Activated B cell treated with CpG ODN at 0.5 μM for 24 hours (primary cell): ENCODE measurements at regions not wholly inside any gene's neighbourhood (a gene's known extent, or its start where the extent isn't known, plus 50 kb on each side); places are given as distances from the start of the nearest gene placed in this dataset.

Experiments
- ATAC-seq: fragments of 200-7000 bp; cut with Tn5 transposase; one replicate; pipeline ENCODE4 v1.10.0; 2021; ENCODE audit warnings: low read depth, mild to moderate bottlenecking, moderate library complexity
- CTCF ChIA-PET: fragments of 350-600 bp; sonication (Branson Sonifier 250); formaldehyde crosslinking; loops from one replicate; lab custom pipeline; 2021; ENCODE audit warnings: antibody characterized with exemption; lab: Charles Lee
- POLR2A ChIA-PET: fragments of 350-600 bp; sonication (Branson Sonifier 250); formaldehyde crosslinking; loops from one replicate; lab custom pipeline; 2021; ENCODE audit warnings: antibody characterized with exemption; lab: Charles Lee
- DNase-seq: peaks from one replicate; pipeline ENCODE4 v3.0.0; 2022
- H3K27ac Mint-ChIP-seq: one replicate; pipeline ENCODE4 v1.8.0; 2020; ENCODE audit warnings: mixed read lengths
- H3K27me3 Mint-ChIP-seq: one replicate; pipeline ENCODE4 v1.8.0; 2021; ENCODE audit warnings: mixed read lengths
- H3K36me3 Mint-ChIP-seq: one replicate; pipeline ENCODE4 v1.8.0; 2021; ENCODE audit warnings: low read depth, mixed read lengths
- H3K4me1 Mint-ChIP-seq: one replicate; pipeline ENCODE4 v1.8.0; 2021; ENCODE audit warnings: mixed read lengths
- H3K4me3 Mint-ChIP-seq: one replicate; pipeline ENCODE4 v1.8.0; 2020; ENCODE audit warnings: mild to moderate bottlenecking, mixed read lengths
- H3K9me3 Mint-ChIP-seq: one replicate; pipeline ENCODE4 v1.8.0; 2020; ENCODE audit warnings: mixed read lengths
- CTCF ChIP-seq: fragments of 200-600 bp; IDR thresholded peaks from one replicate; pipeline ENCODE4 v1.8.0; 2022; ENCODE audit warnings: antibody characterized with exemption, mild to moderate bottlenecking
- intact Hi-C: fragments of 100-400 bp; cut with micrococcal nuclease; formaldehyde crosslinking; loops from one replicate; pipeline ENCODE4 v1.15.1; 2024

- no peak overlapping the region for H3K27ac Mint-ChIP-seq
- CTCF ChIA-PET: no interaction called here
These were observed 2889.6 kb upstream of the PCDH20 start for GRCh38 chr13:64305246-64305645.

GRCh38 chr13:64300239-64300638, 2884.6 kb upstream of the PCDH20 start:
- ATAC-seq: no peak
- Mint-ChIP-seq H3K36me3 (no peaks in the 10 kb centered on the region), H3K27ac (no peak overlapping the region), H3K27me3 (no peaks in the 10 kb centered on the region), H3K4me1 (no peaks in the 10 kb centered on the region), H3K9me3 (peaks cover 6% of the 10 kb centered on the region), H3K4me3 (no peak overlapping the region)
- ChIA-PET POLR2A (no interaction called here), CTCF (no interaction called here)
- intact Hi-C loops: no loop called here
- TF ChIP-seq CTCF: no peak
- no peak for DNase-seq

More at GRCh38 chr13:64305246-64305645, 2889.6 kb upstream of the PCDH20 start:
- no peaks in the 10 kb centered on the region for H3K36me3 Mint-ChIP-seq
- H3K27me3 Mint-ChIP-seq: no peaks in the 10 kb centered on the region
- ATAC-seq (no peak), DNase-seq (no peak)
- no peak overlapping the region for H3K4me3 Mint-ChIP-seq
- no peak for TF ChIP-seq CTCF
- no peaks in the 10 kb centered on the region for H3K4me1 Mint-ChIP-seq
- intact Hi-C loops: no loop called here
- peaks cover 5% of the 10 kb centered on the region for H3K9me3 Mint-ChIP-seq
- POLR2A ChIA-PET: no interaction called here

- H3K27me3 Mint-ChIP-seq: no peaks in the 10 kb centered on the region
- no peaks in the 10 kb centered on the region for H3K4me1 Mint-ChIP-seq
- H3K9me3 Mint-ChIP-seq: peaks cover 7% of the 10 kb centered on the region
- H3K27ac Mint-ChIP-seq: no peak overlapping the region
- DNase-seq (no peak), ATAC-seq (no peak)
- no peak overlapping the region for H3K4me3 Mint-ChIP-seq
- TF ChIP-seq CTCF: no peak
- no peaks in the 10 kb centered on the region for H3K36me3 Mint-ChIP-seq
- POLR2A ChIA-PET: no interaction called here
- CTCF ChIA-PET: no interaction called here
- intact Hi-C loops: no loop called here
These were observed 2878.3 kb upstream of the PCDH20 start for GRCh38 chr13:64293923-64294322.

- H3K27me3 Mint-ChIP-seq: no peaks in the 10 kb centered on the region
- H3K4me1 Mint-ChIP-seq: no peaks in the 10 kb centered on the region
- H3K4me3 Mint-ChIP-seq: no peak overlapping the region
- no peak for ATAC-seq
- H3K9me3 Mint-ChIP-seq: peaks cover 16% of the 10 kb centered on the region
- no peak for DNase-seq
- H3K36me3 Mint-ChIP-seq: no peaks in the 10 kb centered on the region
- H3K27ac Mint-ChIP-seq: no peak overlapping the region
- intact Hi-C loops: no loop called here
- POLR2A ChIA-PET: no interaction called here
- CTCF ChIA-PET: no interaction called here
- no peak for TF ChIP-seq CTCF
These were observed 2874.1 kb upstream of the PCDH20 start for GRCh38 chr13:64289702-64290101.

GRCh38 chr13:64283926-64284325, 2868.3 kb upstream of the PCDH20 start:
- DNase-seq (no peak), ATAC-seq (no peak)
- Mint-ChIP-seq H3K9me3 (peaks cover 16% of the 10 kb centered on the region), H3K36me3 (no peaks in the 10 kb centered on the region), H3K27ac (no peak overlapping the region), H3K27me3 (no peaks in the 10 kb centered on the region), H3K4me1 (no peaks in the 10 kb centered on the region), H3K4me3 (no peak overlapping the region)
- intact Hi-C loops: no loop called here
- ChIA-PET POLR2A (no interaction called here), CTCF (no interaction called here)
- no peak for TF ChIP-seq CTCF
